H1 (cell line): ENCODE measurements at regions not wholly inside any gene's neighbourhood (a gene's known extent, or its start where the extent isn't known, plus 50 kb on each side); places are given as distances from the start of the nearest gene placed in this dataset.

Experiments
- PHF8 ChIP-seq: fragments of 200-600 bp; sonication (generic); conservative IDR thresholded peaks from 2 replicates; pipeline ENCODE4 v1.7.1; 2012; ENCODE audit warnings: low read depth, mild to moderate bottlenecking, inconsistent platforms, low read length, moderate library complexity
- SP1 ChIP-seq: IDR thresholded peaks from 2 replicates; pipeline ENCODE4 v1.6.1; 2011; ENCODE audit warnings: low read depth, low read length

GRCh38 chr17:34800661-34801060 lies 160.6 kb downstream of the CCT6B start (continued):
- TF ChIP-seq PHF8, result no peak
- TF ChIP-seq SP1, result no peak
